ENCODE measurements at regions not wholly inside any gene's neighbourhood (a gene's known extent, or its start where the extent isn't known, plus 50 kb on each side); places are given as distances from the start of the nearest gene placed in this dataset.

- H3K27ac ChIP-seq = no peak overlapping the region
- no peak for TF ChIP-seq POLR2A (IDR thresholded peaks at IDR 0.05)
- TF ChIP-seq CTCF (IDR thresholded peaks at IDR 0.05) = no peak
- TF ChIP-seq POLR2AphosphoS5 (IDR thresholded peaks at IDR 0.05; ENCODE audit: insufficient read depth in 1 of 2, low read depth in 1 of 2) = no peak
- no peaks in the 10 kb centered on the region for H3K27me3 ChIP-seq
- no peaks in the 10 kb centered on the region for H3K4me1 ChIP-seq
- H3K4me3 ChIP-seq = no peak overlapping the region
- no peaks in the 10 kb centered on the region for H3K9me3 ChIP-seq
- DNase-seq (ENCODE audit: extremely low spot score in 2 of 2) = no peak
- intact Hi-C loops (cut with DNase I) = no loop called here
- no peaks in the 10 kb centered on the region for H3K36me3 ChIP-seq
Measured at GRCh38 chrX:96405842-96406241, 278.8 kb upstream of the DIAPH2 start.

- Histone ChIP-seq H3K27me3 (no peaks in the 10 kb centered on the region), H3K27ac (no peak overlapping the region), H3K36me3 (no peaks in the 10 kb centered on the region), H3K4me1 (no peaks in the 10 kb centered on the region), H3K9me3 (no peaks in the 10 kb centered on the region), H3K4me3 (no peak overlapping the region)
- intact Hi-C loops (cut with DNase I) = no loop called here
- TF ChIP-seq CTCF (IDR thresholded peaks at IDR 0.05) (no peak), POLR2AphosphoS5 (IDR thresholded peaks at IDR 0.05; ENCODE audit: insufficient read depth in 1 of 2, low read depth in 1 of 2) (no peak), POLR2A (IDR thresholded peaks at IDR 0.05) (no peak)
- no peak for DNase-seq (ENCODE audit: extremely low spot score in 2 of 2)
Measured at GRCh38 chrX:96407072-96407471, 277.6 kb upstream of the DIAPH2 start.

GRCh38 chrX:96407501-96407900, 277.1 kb upstream of the DIAPH2 start:
- no peaks in the 10 kb centered on the region for H3K9me3 ChIP-seq
- DNase-seq (ENCODE audit: extremely low spot score in 2 of 2) = no peak
- intact Hi-C loops (cut with DNase I) = no loop called here
- no peaks in the 10 kb centered on the region for H3K36me3 ChIP-seq
- TF ChIP-seq POLR2AphosphoS5 (IDR thresholded peaks at IDR 0.05; ENCODE audit: insufficient read depth in 1 of 2, low read depth in 1 of 2) (no peak), POLR2A (IDR thresholded peaks at IDR 0.05) (no peak), CTCF (IDR thresholded peaks at IDR 0.05) (no peak)
- peak overlapping the region; percentile 14 for H3K27ac ChIP-seq
- no peaks in the 10 kb centered on the region for H3K27me3 ChIP-seq
- no peaks in the 10 kb centered on the region for H3K4me1 ChIP-seq
- no peak overlapping the region for H3K4me3 ChIP-seq

GRCh38 chrX:96407981-96408380, 276.7 kb upstream of the DIAPH2 start:
- DNase-seq (ENCODE audit: extremely low spot score in 2 of 2) = no peak
- H3K27ac ChIP-seq = peak overlapping the region; percentile 14
- no peaks in the 10 kb centered on the region for H3K4me1 ChIP-seq
- TF ChIP-seq CTCF (IDR thresholded peaks at IDR 0.05) = no peak
- no peak for TF ChIP-seq POLR2A (IDR thresholded peaks at IDR 0.05)
- TF ChIP-seq POLR2AphosphoS5 (IDR thresholded peaks at IDR 0.05; ENCODE audit: insufficient read depth in 1 of 2, low read depth in 1 of 2) = no peak
- intact Hi-C loops (cut with DNase I) = no loop called here
- H3K36me3 ChIP-seq = no peaks in the 10 kb centered on the region
- H3K9me3 ChIP-seq = no peaks in the 10 kb centered on the region
- no peaks in the 10 kb centered on the region for H3K27me3 ChIP-seq
- H3K4me3 ChIP-seq = no peak overlapping the region

- intact Hi-C loops (cut with DNase I) = no loop called here
- no peaks in the 10 kb centered on the region for H3K27me3 ChIP-seq
- no peaks in the 10 kb centered on the region for H3K36me3 ChIP-seq
- no peak overlapping the region for H3K27ac ChIP-seq
- no peaks in the 10 kb centered on the region for H3K9me3 ChIP-seq
- H3K4me3 ChIP-seq = no peak overlapping the region
- no peak for DNase-seq (ENCODE audit: extremely low spot score in 2 of 2)
- TF ChIP-seq POLR2A (IDR thresholded peaks at IDR 0.05) = no peak
- TF ChIP-seq CTCF (IDR thresholded peaks at IDR 0.05) = no peak
- TF ChIP-seq POLR2AphosphoS5 (IDR thresholded peaks at IDR 0.05; ENCODE audit: insufficient read depth in 1 of 2, low read depth in 1 of 2) = no peak
- H3K4me1 ChIP-seq = no peaks in the 10 kb centered on the region
Measured at GRCh38 chrX:96410927-96411326, 273.7 kb upstream of the DIAPH2 start.
